ENCODE measurements at regions not wholly inside any gene's neighbourhood (a gene's known extent, or its start where the extent isn't known, plus 50 kb on each side); places are given as distances from the start of the nearest gene placed in this dataset.

- Histone ChIP-seq H3K9ac (ENCODE audit: insufficient read depth, low read length) (no peak overlapping the region), H3K9me3 (ENCODE audit: control insufficient read depth, insufficient read depth, low read depth, low read length) (no peaks in the 10 kb centered on the region), H3K4me3 (replicated peaks in 1 of 4; ENCODE audit: control extremely low read depth in 1 of 4, insufficient read depth in 1 of 4, low read depth in 3 of 4, low read length in 4 of 4) (no peak overlapping the region), H3K36me3 (ENCODE audit: control insufficient read depth, insufficient read depth, low read length) (no peaks in the 10 kb centered on the region), H3K79me2 (ENCODE audit: control insufficient read depth, insufficient read depth, low read length) (no peaks in the 10 kb centered on the region), H3K27ac (ENCODE audit: insufficient read depth, low read length) (no peak overlapping the region), H3K4me2 (ENCODE audit: extremely low read depth, insufficient read depth, low read length) (no peak overlapping the region), H3K27me3 (ENCODE audit: control insufficient read depth, insufficient read depth, low read length) (no peaks in the 10 kb centered on the region), H2AFZ (ENCODE audit: low read length) (no peak overlapping the region), H4K20me1 (ENCODE audit: control insufficient read depth, extremely low read depth, insufficient read depth, low read length) (no peaks in the 10 kb centered on the region), H3K4me1 (ENCODE audit: control insufficient read depth, extremely low read depth, insufficient read depth, low read length) (no peaks in the 10 kb centered on the region)
- DNase-seq (ENCODE audit: low read depth in 2 of 2): no peak
- no peak for TF ChIP-seq CTCF (conservative IDR thresholded peaks at IDR 0.05 in 1 of 2, IDR thresholded peaks at IDR 0.05 in 1 of 2; ENCODE audit: low read depth in 1 of 2, low read length in 2 of 2)
- no peak for TF ChIP-seq EZH2 (IDR thresholded peaks at IDR 0.05; ENCODE audit: low read length, missing control alignments)
These were observed 86.2 kb upstream of the EDNRB start for GRCh38 chr13:78004821-78005220.

GRCh38 chr13:77999746-78000145 is 81.1 kb upstream of the EDNRB start:
- Histone ChIP-seq H3K36me3 (ENCODE audit: control insufficient read depth, insufficient read depth, low read length) (no peaks in the 10 kb centered on the region), H3K27me3 (ENCODE audit: control insufficient read depth, insufficient read depth, low read length) (no peaks in the 10 kb centered on the region), H3K79me2 (ENCODE audit: control insufficient read depth, insufficient read depth, low read length) (no peaks in the 10 kb centered on the region), H3K4me3 (replicated peaks in 1 of 4; ENCODE audit: control extremely low read depth in 1 of 4, insufficient read depth in 1 of 4, low read depth in 3 of 4, low read length in 4 of 4) (no peak overlapping the region), H3K27ac (ENCODE audit: insufficient read depth, low read length) (no peak overlapping the region), H2AFZ (ENCODE audit: low read length) (no peak overlapping the region), H3K4me2 (ENCODE audit: extremely low read depth, insufficient read depth, low read length) (no peak overlapping the region), H3K9ac (ENCODE audit: insufficient read depth, low read length) (no peak overlapping the region), H3K4me1 (ENCODE audit: control insufficient read depth, extremely low read depth, insufficient read depth, low read length) (no peaks in the 10 kb centered on the region), H4K20me1 (ENCODE audit: control insufficient read depth, extremely low read depth, insufficient read depth, low read length) (no peaks in the 10 kb centered on the region), H3K9me3 (ENCODE audit: control insufficient read depth, insufficient read depth, low read depth, low read length) (no peaks in the 10 kb centered on the region)
- no peak for DNase-seq (ENCODE audit: low read depth in 2 of 2)
- TF ChIP-seq CTCF (conservative IDR thresholded peaks at IDR 0.05 in 1 of 2, IDR thresholded peaks at IDR 0.05 in 1 of 2; ENCODE audit: low read depth in 1 of 2, low read length in 2 of 2) (no peak), EZH2 (IDR thresholded peaks at IDR 0.05; ENCODE audit: low read length, missing control alignments) (no peak)

GRCh38 chr13:77994166-77994565 is 75.5 kb upstream of the EDNRB start:
- Histone ChIP-seq H4K20me1 (ENCODE audit: control insufficient read depth, extremely low read depth, insufficient read depth, low read length) (no peaks in the 10 kb centered on the region), H2AFZ (ENCODE audit: low read length) (no peak overlapping the region), H3K4me2 (ENCODE audit: extremely low read depth, insufficient read depth, low read length) (no peak overlapping the region), H3K9me3 (ENCODE audit: control insufficient read depth, insufficient read depth, low read depth, low read length) (no peaks in the 10 kb centered on the region), H3K4me3 (replicated peaks in 1 of 4; ENCODE audit: control extremely low read depth in 1 of 4, insufficient read depth in 1 of 4, low read depth in 3 of 4, low read length in 4 of 4) (no peak overlapping the region), H3K79me2 (ENCODE audit: control insufficient read depth, insufficient read depth, low read length) (no peaks in the 10 kb centered on the region), H3K27ac (ENCODE audit: insufficient read depth, low read length) (no peak overlapping the region), H3K4me1 (ENCODE audit: control insufficient read depth, extremely low read depth, insufficient read depth, low read length) (no peaks in the 10 kb centered on the region), H3K27me3 (ENCODE audit: control insufficient read depth, insufficient read depth, low read length) (no peaks in the 10 kb centered on the region), H3K36me3 (ENCODE audit: control insufficient read depth, insufficient read depth, low read length) (no peaks in the 10 kb centered on the region), H3K9ac (ENCODE audit: insufficient read depth, low read length) (no peak overlapping the region)
- TF ChIP-seq EZH2 (IDR thresholded peaks at IDR 0.05; ENCODE audit: low read length, missing control alignments) (no peak), CTCF (conservative IDR thresholded peaks at IDR 0.05 in 1 of 2, IDR thresholded peaks at IDR 0.05 in 1 of 2; ENCODE audit: low read depth in 1 of 2, low read length in 2 of 2) (no peak)
- DNase-seq (ENCODE audit: low read depth in 2 of 2): no peak

Measured in fibroblast of lung (primary cell).